ENCODE measurements at regions not wholly inside any gene's neighbourhood (a gene's known extent, or its start where the extent isn't known, plus 50 kb on each side); places are given as distances from the start of the nearest gene placed in this dataset.

DNA sequence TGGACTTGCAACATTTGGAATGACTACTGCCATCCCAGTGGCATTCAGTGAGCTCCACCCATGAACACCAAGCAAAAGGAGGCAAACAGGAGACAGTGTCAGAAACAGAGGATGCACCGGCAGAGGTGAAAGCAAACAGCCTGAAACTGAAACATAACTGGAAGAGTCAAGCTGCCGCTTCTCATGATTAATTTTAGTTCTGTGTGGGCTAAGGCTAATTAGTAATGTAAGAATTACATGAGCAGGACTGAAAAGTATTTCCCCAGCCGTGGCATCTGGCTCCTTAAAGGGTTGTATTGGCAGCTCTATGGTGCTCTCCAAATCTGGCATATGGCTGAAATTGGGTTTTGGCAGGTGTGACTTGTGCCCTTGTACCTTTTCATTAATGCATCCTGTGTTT is 1108.1 kb downstream of the TSN start:
- intact Hi-C loops (cut with DNase I): no loop called here
- DNase-seq: no peak
- no peak for TF ChIP-seq CTCF (IDR thresholded peaks at IDR 0.05; ENCODE audit: borderline replicate concordance, extremely low read depth, insufficient read depth)
- Histone ChIP-seq H3K9me3 (ENCODE audit: control insufficient read depth in 2 of 3, insufficient read depth in 1 of 3, low read length in 3 of 3) (peaks cover 0 to 4% (median 0%) of the 10 kb centered on the region in 3 donors), H3K36me3 (ENCODE audit: control insufficient read depth in 2 of 3, insufficient read depth in 3 of 3, low read length in 3 of 3) (no peaks in the 10 kb centered on the region), H3K4me1 (ENCODE audit: control insufficient read depth in 2 of 3, insufficient read depth in 2 of 3, low read depth in 1 of 3, low read length in 3 of 3) (no peaks in the 10 kb centered on the region), H3K9ac (ENCODE audit: low read length in 3 of 3) (no peak overlapping the region), H3K4me3 (ENCODE audit: low read length in 3 of 3) (no peak overlapping the region), H3K27ac (ENCODE audit: low read depth in 2 of 2, low read length in 2 of 2) (no peak overlapping the region), H3K27me3 (ENCODE audit: control insufficient read depth, insufficient read depth, low read length) (no peaks in the 10 kb centered on the region)
- no peak for FAIRE-seq

- FAIRE-seq: no peak
Observed at GRCh38 chr2:122864728-122865127, 1109.3 kb downstream of the TSN start.

DNA sequence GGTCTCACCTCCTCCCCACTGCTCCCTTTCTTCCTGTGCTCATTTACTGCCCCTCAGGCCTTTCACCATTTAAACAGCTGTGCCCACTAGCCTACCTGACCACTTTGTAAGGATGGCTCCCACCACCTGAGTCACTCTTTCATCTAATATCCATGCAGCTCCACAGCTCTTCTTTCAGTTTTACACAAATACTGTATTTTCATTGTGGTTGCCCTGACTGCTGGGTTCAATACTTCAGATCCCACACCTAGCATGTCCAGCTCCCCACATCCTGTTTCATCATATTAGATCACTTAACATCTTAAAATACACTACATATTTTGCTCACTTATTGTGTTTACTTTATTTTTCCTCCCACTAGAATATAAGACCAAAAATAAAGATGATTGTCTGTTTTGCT is 1110.6 kb downstream of the TSN start:
- no peak for FAIRE-seq
- intact Hi-C loops (cut with DNase I): no loop called here
- no peaks in the 10 kb centered on the region for H3K36me3 ChIP-seq (ENCODE audit: control insufficient read depth in 2 of 3, insufficient read depth in 3 of 3, low read length in 3 of 3)

More at GRCh38 chr2:122864728-122865127, 1109.3 kb downstream of the TSN start:
- Histone ChIP-seq H3K9me3 (ENCODE audit: control insufficient read depth in 2 of 3, insufficient read depth in 1 of 3, low read length in 3 of 3) (no peaks in the 10 kb centered on the region), H3K4me3 (ENCODE audit: low read length in 3 of 3) (no peak overlapping the region), H3K27me3 (ENCODE audit: control insufficient read depth, insufficient read depth, low read length) (no peaks in the 10 kb centered on the region), H3K9ac (ENCODE audit: low read length in 3 of 3) (no peak overlapping the region), H3K27ac (ENCODE audit: low read depth in 2 of 2, low read length in 2 of 2) (no peak overlapping the region), H3K36me3 (ENCODE audit: control insufficient read depth in 2 of 3, insufficient read depth in 3 of 3, low read length in 3 of 3) (no peaks in the 10 kb centered on the region), H3K4me1 (ENCODE audit: control insufficient read depth in 2 of 3, insufficient read depth in 2 of 3, low read depth in 1 of 3, low read length in 3 of 3) (no peaks in the 10 kb centered on the region)
- intact Hi-C loops (cut with DNase I): no loop called here
- no peak for DNase-seq
- no peak for TF ChIP-seq CTCF (IDR thresholded peaks at IDR 0.05; ENCODE audit: borderline replicate concordance, extremely low read depth, insufficient read depth)

More for the DNA sequence above, 1110.6 kb downstream of the TSN start:
- no peaks in the 10 kb centered on the region for H3K4me1 ChIP-seq (ENCODE audit: control insufficient read depth in 2 of 3, insufficient read depth in 2 of 3, low read depth in 1 of 3, low read length in 3 of 3)
- H3K9ac ChIP-seq (ENCODE audit: low read length in 3 of 3): no peak overlapping the region
- no peaks in the 10 kb centered on the region for H3K27me3 ChIP-seq (ENCODE audit: control insufficient read depth, insufficient read depth, low read length)
- no peaks in the 10 kb centered on the region for H3K9me3 ChIP-seq (ENCODE audit: control insufficient read depth in 2 of 3, insufficient read depth in 1 of 3, low read length in 3 of 3)
- no peak overlapping the region for H3K27ac ChIP-seq (ENCODE audit: low read depth in 2 of 2, low read length in 2 of 2)
- no peak overlapping the region for H3K4me3 ChIP-seq (ENCODE audit: low read length in 3 of 3)
- TF ChIP-seq CTCF (IDR thresholded peaks at IDR 0.05; ENCODE audit: borderline replicate concordance, extremely low read depth, insufficient read depth): no peak
- DNase-seq: no peak
